ENCODE measurements at regions not wholly inside any gene's neighbourhood (a gene's known extent, or its start where the extent isn't known, plus 50 kb on each side); places are given as distances from the start of the nearest gene placed in this dataset.

GRCh38 chr16:80014241-80014939 lies 413.9 kb upstream of the MAF start:
- TF ChIP-seq POLR2A (IDR thresholded peaks at IDR 0.05) (no peak), CTCF (IDR thresholded peaks at IDR 0.05) (no peak)

Data from Peyer's patch (tissue), 4 donors.